Activated T-cell treated with anti-CD3 and anti-CD28 coated beads, Interleukin-2, amount 50 U/mL, for 1 hour (primary cell): ENCODE measurements at regions not wholly inside any gene's neighbourhood (a gene's known extent, or its start where the extent isn't known, plus 50 kb on each side); places are given as distances from the start of the nearest gene placed in this dataset.
"Not testable (repeated sequence)": the region's sequence is repeated elsewhere in the genome, so short reads cannot be mapped to it uniquely, and the experiment has no call there.

Experiments
- DNase-seq: peaks from one replicate; pipeline ENCODE4 v3.0.0-alpha.2; 2020

- no peak for DNase-seq
Measured at GRCh38 chr7:51587604-51588003, 271.0 kb upstream of the COBL start.

GRCh38 chr7:51577390-51577789 is 260.8 kb upstream of the COBL start:
- no peak for DNase-seq

- DNase-seq: no peak
Measured at GRCh38 chr7:51569581-51569980, 253.0 kb upstream of the COBL start.

- no peak for DNase-seq
Measured at GRCh38 chr7:51569176-51569575, 252.6 kb upstream of the COBL start.

- DNase-seq: no peak
Measured at GRCh38 chr7:51551070-51551469, 234.5 kb upstream of the COBL start.

GRCh38 chr7:51545131-51545530 is 228.5 kb upstream of the COBL start:
- DNase-seq: no peak

- DNase-seq: no peak
Measured at GRCh38 chr7:51543801-51544553, 227.4 kb upstream of the COBL start.

GRCh38 chr7:51540906-51541305 is 224.3 kb upstream of the COBL start:
- not testable (repeated sequence) for DNase-seq

GRCh38 chr7:51539840-51540239 is 223.2 kb upstream of the COBL start:
- no peak for DNase-seq

- DNase-seq: no peak
Measured at GRCh38 chr7:51528172-51528571, 211.6 kb upstream of the COBL start.

- DNase-seq: no peak
Measured at GRCh38 chr7:51521694-51522312, 205.2 kb upstream of the COBL start.

GRCh38 chr7:51521054-51521453 is 204.4 kb upstream of the COBL start:
- DNase-seq: no peak

GRCh38 chr7:51518646-51519045 is 202.0 kb upstream of the COBL start:
- DNase-seq: no peak

GRCh38 chr7:51517187-51517586 is 200.6 kb upstream of the COBL start:
- no peak for DNase-seq

GRCh38 chr7:51501620-51502019 is 185.0 kb upstream of the COBL start:
- no peak for DNase-seq

GRCh38 chr7:51482976-51483375 is 166.4 kb upstream of the COBL start:
- no peak for DNase-seq

- no peak for DNase-seq
Measured at GRCh38 chr7:51481421-51481820, 164.8 kb upstream of the COBL start.

GRCh38 chr7:51477819-51478218 is 161.2 kb upstream of the COBL start:
- DNase-seq: no peak

GRCh38 chr7:51477323-51477722 is 160.7 kb upstream of the COBL start:
- no peak for DNase-seq

- no peak for DNase-seq
Measured at GRCh38 chr7:51476026-51476425, 159.4 kb upstream of the COBL start.

- no peak for DNase-seq
Measured at GRCh38 chr7:51472873-51473272, 156.3 kb upstream of the COBL start.

- DNase-seq: no peak
Measured at GRCh38 chr7:51471981-51472296, 155.3 kb upstream of the COBL start.

- no peak for DNase-seq
Measured at GRCh38 chr7:51471210-51471980, 154.8 kb upstream of the COBL start.

- no peak for DNase-seq
Measured at GRCh38 chr7:51467384-51468017, 150.9 kb upstream of the COBL start.
